Caco-2 (cell line): ENCODE measurements at regions not wholly inside any gene's neighbourhood (a gene's known extent, or its start where the extent isn't known, plus 50 kb on each side); places are given as distances from the start of the nearest gene placed in this dataset.

Experiments used
- BruUV-seq: library from RNA; stranded (reverse); fragments of 400-500 nt; replicated peaks from 2 replicates; lab custom pipeline; 2021; lab: Mats Ljungman, UMichigan
- CTCF ChIA-PET: fragments of 300-600 bp; sonication (Branson Sonifier 250); formaldehyde crosslinking; loops from one replicate; lab custom pipeline; 2022; ENCODE audit warnings: antibody characterized with exemption; lab: Charles Lee
- POLR2A ChIA-PET: fragments of 300-600 bp; sonication (Branson Sonifier 250); formaldehyde crosslinking; loops from one replicate; lab custom pipeline; 2022; ENCODE audit warnings: antibody characterized with exemption; lab: Charles Lee
- DNase-seq, 2 experiments: peaks; one replicate each; pipeline versions ENCODE4 v3.0.0 to v3.0.0-alpha.2; 2020 to 2022
- H3K27me3 ChIP-seq: replicated peaks from 2 replicates; pipeline ENCODE4 v1.6.0; 2011; ENCODE audit warnings: low read length; ENCODE audit not compliant: control insufficient read depth, insufficient read depth
- H3K36me3 ChIP-seq: 2 replicates; pipeline ENCODE4 v1.5.1; 2011; ENCODE audit warnings: low read length; ENCODE audit not compliant: control insufficient read depth, insufficient read depth
- H3K4me1 ChIP-seq: fragments of 250-450 bp; sonication (Bioruptor Pico); 2 replicates; pipeline ENCODE4 v1.5.1; 2020; ENCODE audit warnings: mild to moderate bottlenecking
- H3K4me3 ChIP-seq: 2 replicates; pipeline ENCODE4 v1.5.1; 2011; ENCODE audit warnings: low read depth, mild to moderate bottlenecking, control low read depth, low read length
- H3K9me3 ChIP-seq: fragments of 250-450 bp; sonication (Bioruptor Pico); 2 replicates; pipeline ENCODE4 v1.5.1; 2020; ENCODE audit warnings: mild to moderate bottlenecking, moderate library complexity
- H3K27ac Mint-ChIP-seq: one replicate; pipeline ENCODE4 v1.8.0; 2022; ENCODE audit warnings: mixed read lengths; ENCODE audit not compliant: unreplicated experiment
- H3K27me3 Mint-ChIP-seq: one replicate; pipeline ENCODE4 v1.8.0; 2022; ENCODE audit warnings: mixed read lengths; ENCODE audit not compliant: insufficient read depth, unreplicated experiment
- H3K36me3 Mint-ChIP-seq: one replicate; pipeline ENCODE4 v1.8.0; 2022; ENCODE audit warnings: mild to moderate bottlenecking, mixed read lengths; ENCODE audit not compliant: insufficient read depth, unreplicated experiment
- H3K4me1 Mint-ChIP-seq: one replicate; pipeline ENCODE4 v1.8.0; 2022; ENCODE audit warnings: low read depth, mixed read lengths; ENCODE audit not compliant: unreplicated experiment
- H3K4me3 Mint-ChIP-seq: one replicate; pipeline ENCODE4 v1.8.0; 2022; ENCODE audit warnings: mild to moderate bottlenecking, moderate library complexity, mixed read lengths; ENCODE audit not compliant: unreplicated experiment
- H3K9me3 Mint-ChIP-seq: one replicate; pipeline ENCODE4 v1.8.0; 2022; ENCODE audit warnings: mixed read lengths; ENCODE audit not compliant: unreplicated experiment
- intact Hi-C: fragments of 100-400 bp; cut with micrococcal nuclease; formaldehyde crosslinking; loops from one replicate; pipeline ENCODE4 v1.10.0; 2022; ENCODE audit not compliant: unreplicated experiment
- TF ChIP-seq, protein P1 (sequence below), 2 experiments: fragments of 200-600 bp in 1 of 2; IDR thresholded peaks; 1 replicate in 1 of 2; 2 replicates in 1 of 2; pipeline versions ENCODE4 v1.5.1 to v1.8.0; 2011 to 2022; ENCODE audit warnings: antibody characterized with exemption in 1 of 2, control low read depth in 1 of 2, inconsistent platforms in 1 of 2, low read depth in 1 of 2, low read length in 1 of 2, mild to moderate bottlenecking in 1 of 2, moderate library complexity in 1 of 2; ENCODE audit not compliant: insufficient read depth in 1 of 2, severe bottlenecking in 1 of 2, unreplicated experiment in 1 of 2

DNA sequence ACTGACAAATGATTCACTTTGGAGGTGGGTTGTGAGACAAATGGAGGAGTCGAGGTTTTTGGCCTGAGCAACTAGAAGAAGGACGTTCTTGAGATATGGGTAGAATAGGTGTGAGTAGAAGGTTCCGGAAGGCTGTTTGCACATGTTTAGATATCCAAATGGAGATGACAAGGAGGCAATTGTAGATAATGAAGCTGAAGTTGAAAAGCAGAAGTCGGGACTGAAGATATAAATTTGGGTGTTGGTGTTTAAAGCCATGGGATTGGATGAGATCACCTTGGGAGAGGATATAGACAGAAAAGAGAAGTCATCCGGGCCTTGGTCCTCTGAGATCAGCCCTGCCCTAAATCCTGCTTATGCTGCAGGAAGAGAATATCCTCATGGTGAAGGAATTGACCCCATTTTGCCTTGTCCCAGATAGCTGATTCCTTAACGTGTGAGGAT lies 75.5 kb upstream of the CD44 start:
- H3K9me3 ChIP-seq: no peaks in the 10 kb centered on the region
- H3K36me3 ChIP-seq: no peaks in the 10 kb centered on the region
- Mint-ChIP-seq H3K4me1 (no peaks in the 10 kb centered on the region), H3K27me3 (no peaks in the 10 kb centered on the region), H3K27ac (no peak overlapping the region), H3K9me3 (no peaks in the 10 kb centered on the region), H3K36me3 (no peaks in the 10 kb centered on the region), H3K4me3 (no peak overlapping the region)
- no TSS peak for BruUV-seq
- TF ChIP-seq, protein P1, sequence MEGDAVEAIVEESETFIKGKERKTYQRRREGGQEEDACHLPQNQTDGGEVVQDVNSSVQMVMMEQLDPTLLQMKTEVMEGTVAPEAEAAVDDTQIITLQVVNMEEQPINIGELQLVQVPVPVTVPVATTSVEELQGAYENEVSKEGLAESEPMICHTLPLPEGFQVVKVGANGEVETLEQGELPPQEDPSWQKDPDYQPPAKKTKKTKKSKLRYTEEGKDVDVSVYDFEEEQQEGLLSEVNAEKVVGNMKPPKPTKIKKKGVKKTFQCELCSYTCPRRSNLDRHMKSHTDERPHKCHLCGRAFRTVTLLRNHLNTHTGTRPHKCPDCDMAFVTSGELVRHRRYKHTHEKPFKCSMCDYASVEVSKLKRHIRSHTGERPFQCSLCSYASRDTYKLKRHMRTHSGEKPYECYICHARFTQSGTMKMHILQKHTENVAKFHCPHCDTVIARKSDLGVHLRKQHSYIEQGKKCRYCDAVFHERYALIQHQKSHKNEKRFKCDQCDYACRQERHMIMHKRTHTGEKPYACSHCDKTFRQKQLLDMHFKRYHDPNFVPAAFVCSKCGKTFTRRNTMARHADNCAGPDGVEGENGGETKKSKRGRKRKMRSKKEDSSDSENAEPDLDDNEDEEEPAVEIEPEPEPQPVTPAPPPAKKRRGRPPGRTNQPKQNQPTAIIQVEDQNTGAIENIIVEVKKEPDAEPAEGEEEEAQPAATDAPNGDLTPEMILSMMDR (IDR thresholded peaks at IDR 0.05; ENCODE audit: insufficient read depth in 1 of 2, low read depth in 1 of 2, low read length in 1 of 2, severe bottlenecking in 1 of 2, unreplicated experiment in 1 of 2): no peak
- no peak overlapping the region for H3K4me3 ChIP-seq
- DNase-seq: no peak
- ChIA-PET POLR2A (no interaction called here), CTCF (no interaction called here)
- no peaks in the 10 kb centered on the region for H3K27me3 ChIP-seq
- no peaks in the 10 kb centered on the region for H3K4me1 ChIP-seq
- intact Hi-C loops: no loop called here

DNA sequence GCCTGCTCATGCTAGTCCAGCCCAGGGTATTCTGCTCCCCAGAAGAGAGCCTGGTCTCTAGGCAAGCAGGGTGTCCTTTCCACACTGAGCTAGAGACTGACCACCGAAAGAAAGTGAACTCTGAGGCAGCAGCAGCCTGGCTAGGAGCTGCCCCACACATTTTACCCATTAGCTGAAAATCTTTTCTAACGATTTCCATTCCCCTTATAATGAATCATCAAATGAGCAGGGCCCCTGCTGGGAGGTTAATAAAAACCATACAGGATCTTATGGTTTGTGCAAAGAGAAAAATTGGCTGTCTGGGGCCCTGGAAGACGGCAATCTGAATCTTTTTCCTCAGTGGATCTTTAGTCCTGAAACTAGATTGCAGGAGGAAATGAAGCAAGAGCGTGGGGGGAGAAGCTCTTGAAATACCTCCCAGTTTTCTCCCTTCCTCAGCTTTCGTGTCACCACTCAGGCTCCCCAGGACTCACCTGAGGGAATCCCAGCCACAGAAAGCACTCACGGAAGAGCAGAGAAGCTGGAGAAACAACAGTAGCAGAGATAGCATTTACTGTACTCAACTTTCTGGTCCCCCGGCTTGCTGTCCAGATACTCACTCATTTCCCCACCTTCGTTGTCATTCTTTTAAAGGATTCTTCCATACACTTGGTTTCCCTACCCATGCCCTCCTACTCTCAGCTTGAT lies 74.7 kb upstream of the CD44 start:
- Histone ChIP-seq H3K4me3 (no peak overlapping the region), H3K27me3 (no peaks in the 10 kb centered on the region), H3K36me3 (no peaks in the 10 kb centered on the region), H3K9me3 (no peaks in the 10 kb centered on the region), H3K4me1 (no peaks in the 10 kb centered on the region)
- intact Hi-C loops: no loop called here
- TF ChIP-seq, protein P1 (IDR thresholded peaks at IDR 0.05; ENCODE audit: insufficient read depth in 1 of 2, low read depth in 1 of 2, low read length in 1 of 2, severe bottlenecking in 1 of 2, unreplicated experiment in 1 of 2): no peak
- no peak for DNase-seq
- Mint-ChIP-seq H3K27me3 (no peaks in the 10 kb centered on the region), H3K36me3 (no peaks in the 10 kb centered on the region), H3K4me3 (no peak overlapping the region), H3K4me1 (no peaks in the 10 kb centered on the region), H3K9me3 (no peaks in the 10 kb centered on the region), H3K27ac (no peak overlapping the region)
- no TSS peak for BruUV-seq
- CTCF ChIA-PET: no interaction called here
- POLR2A ChIA-PET: no interaction called here

DNA sequence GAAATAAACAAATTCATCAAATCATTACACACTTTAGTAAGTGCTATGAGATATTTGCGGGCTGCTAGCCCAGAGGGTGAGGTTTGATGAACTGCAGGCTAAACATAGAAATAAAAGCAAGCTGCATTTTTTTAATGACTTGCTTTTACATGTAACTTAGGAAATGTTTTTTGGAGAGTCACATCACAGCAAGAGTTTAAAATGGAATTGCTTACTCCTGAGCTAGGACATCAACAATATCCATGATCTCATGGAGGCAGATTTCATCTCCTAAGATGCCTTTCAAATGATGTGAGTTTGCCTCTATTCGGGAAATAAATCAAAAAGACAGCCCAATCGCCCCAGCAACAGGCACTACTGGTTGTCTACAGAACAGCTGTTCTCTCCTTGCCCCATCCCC lies 73.4 kb upstream of the CD44 start:
- BruUV-seq: no TSS peak
- Mint-ChIP-seq H3K9me3 (peaks cover 13% of the 10 kb centered on the region), H3K36me3 (no peaks in the 10 kb centered on the region), H3K27me3 (peaks cover 1% of the 10 kb centered on the region), H3K4me1 (no peaks in the 10 kb centered on the region), H3K27ac (no peak overlapping the region), H3K4me3 (no peak overlapping the region)
- intact Hi-C loops: no loop called here
- Histone ChIP-seq H3K36me3 (no peaks in the 10 kb centered on the region), H3K27me3 (no peaks in the 10 kb centered on the region), H3K4me3 (no peak overlapping the region), H3K9me3 (no peaks in the 10 kb centered on the region), H3K4me1 (no peaks in the 10 kb centered on the region)
- TF ChIP-seq, protein P1 (IDR thresholded peaks at IDR 0.05; ENCODE audit: insufficient read depth in 1 of 2, low read depth in 1 of 2, low read length in 1 of 2, severe bottlenecking in 1 of 2, unreplicated experiment in 1 of 2): no peak
- ChIA-PET CTCF (no interaction called here), POLR2A (no interaction called here)
- no peak for DNase-seq
